ENCODE measurements at regions not wholly inside any gene's neighbourhood (a gene's known extent, or its start where the extent isn't known, plus 50 kb on each side); places are given as distances from the start of the nearest gene placed in this dataset.
"Not testable (repeated sequence)": the region's sequence is repeated elsewhere in the genome, so short reads cannot be mapped to it uniquely, and the experiment has no call there.

DNA sequence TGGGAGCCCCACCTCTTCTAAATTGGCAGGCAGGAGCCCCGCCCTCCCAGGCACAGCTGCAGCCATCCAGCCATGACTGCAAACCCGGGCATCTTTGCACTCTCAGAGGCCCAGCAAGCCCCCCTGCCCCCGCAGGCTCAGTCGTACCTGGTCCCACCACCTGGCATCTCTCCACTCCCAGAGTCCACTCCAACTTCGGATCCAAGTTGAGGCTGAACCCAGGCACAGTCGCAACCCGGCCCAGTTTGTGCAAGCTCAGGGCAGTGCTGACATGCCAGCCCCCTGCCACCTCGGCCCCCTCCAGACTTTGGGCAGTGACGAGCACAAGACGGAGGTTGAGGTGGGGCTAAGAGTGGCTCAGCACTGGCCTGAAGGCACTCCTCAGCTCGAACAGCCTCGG lies 632.4 kb downstream of the CWH43 start:
- TF ChIP-seq, protein P1, sequence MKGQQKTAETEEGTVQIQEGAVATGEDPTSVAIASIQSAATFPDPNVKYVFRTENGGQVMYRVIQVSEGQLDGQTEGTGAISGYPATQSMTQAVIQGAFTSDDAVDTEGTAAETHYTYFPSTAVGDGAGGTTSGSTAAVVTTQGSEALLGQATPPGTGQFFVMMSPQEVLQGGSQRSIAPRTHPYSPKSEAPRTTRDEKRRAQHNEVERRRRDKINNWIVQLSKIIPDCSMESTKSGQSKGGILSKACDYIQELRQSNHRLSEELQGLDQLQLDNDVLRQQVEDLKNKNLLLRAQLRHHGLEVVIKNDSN (IDR thresholded peaks at IDR 0.05; ENCODE audit: borderline replicate concordance, extremely low read length, insufficient read depth, low read depth, low read length): not testable (repeated sequence)
- not testable (repeated sequence) for TF ChIP-seq CHD4 (IDR thresholded peaks at IDR 0.05); POLR2A (IDR thresholded peaks at IDR 0.05; ENCODE audit: low read depth, low read length); POLR2AphosphoS5 (IDR thresholded peaks at IDR 0.05; ENCODE audit: low read length); SMC3 (IDR thresholded peaks at IDR 0.05; ENCODE audit: borderline replicate concordance, low read length); SPI1 (IDR thresholded peaks at IDR 0.05; ENCODE audit: borderline replicate concordance, insufficient read depth, low read depth, low read length); HCFC1 (IDR thresholded peaks at IDR 0.05; ENCODE audit: low read length); EGR1 (IDR thresholded peaks at IDR 0.05; ENCODE audit: borderline replicate concordance in 1 of 2, low read depth in 2 of 2, low read length in 2 of 2)
- TF ChIP-seq, protein P2, sequence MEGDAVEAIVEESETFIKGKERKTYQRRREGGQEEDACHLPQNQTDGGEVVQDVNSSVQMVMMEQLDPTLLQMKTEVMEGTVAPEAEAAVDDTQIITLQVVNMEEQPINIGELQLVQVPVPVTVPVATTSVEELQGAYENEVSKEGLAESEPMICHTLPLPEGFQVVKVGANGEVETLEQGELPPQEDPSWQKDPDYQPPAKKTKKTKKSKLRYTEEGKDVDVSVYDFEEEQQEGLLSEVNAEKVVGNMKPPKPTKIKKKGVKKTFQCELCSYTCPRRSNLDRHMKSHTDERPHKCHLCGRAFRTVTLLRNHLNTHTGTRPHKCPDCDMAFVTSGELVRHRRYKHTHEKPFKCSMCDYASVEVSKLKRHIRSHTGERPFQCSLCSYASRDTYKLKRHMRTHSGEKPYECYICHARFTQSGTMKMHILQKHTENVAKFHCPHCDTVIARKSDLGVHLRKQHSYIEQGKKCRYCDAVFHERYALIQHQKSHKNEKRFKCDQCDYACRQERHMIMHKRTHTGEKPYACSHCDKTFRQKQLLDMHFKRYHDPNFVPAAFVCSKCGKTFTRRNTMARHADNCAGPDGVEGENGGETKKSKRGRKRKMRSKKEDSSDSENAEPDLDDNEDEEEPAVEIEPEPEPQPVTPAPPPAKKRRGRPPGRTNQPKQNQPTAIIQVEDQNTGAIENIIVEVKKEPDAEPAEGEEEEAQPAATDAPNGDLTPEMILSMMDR (IDR thresholded peaks at IDR 0.05 in 2 of 3, conservative IDR thresholded peaks at IDR 0.05 in 1 of 3; ENCODE audit: control insufficient read depth in 2 of 3, extremely low read depth in 1 of 3, insufficient read depth in 1 of 3, low read depth in 3 of 3, low read length in 3 of 3): not testable (repeated sequence)
- TF ChIP-seq, protein P3, sequence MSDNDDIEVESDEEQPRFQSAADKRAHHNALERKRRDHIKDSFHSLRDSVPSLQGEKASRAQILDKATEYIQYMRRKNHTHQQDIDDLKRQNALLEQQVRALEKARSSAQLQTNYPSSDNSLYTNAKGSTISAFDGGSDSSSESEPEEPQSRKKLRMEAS (IDR thresholded peaks at IDR 0.05; ENCODE audit: low read depth, low read length): not testable (repeated sequence)
- TF ChIP-seq, protein P4, sequence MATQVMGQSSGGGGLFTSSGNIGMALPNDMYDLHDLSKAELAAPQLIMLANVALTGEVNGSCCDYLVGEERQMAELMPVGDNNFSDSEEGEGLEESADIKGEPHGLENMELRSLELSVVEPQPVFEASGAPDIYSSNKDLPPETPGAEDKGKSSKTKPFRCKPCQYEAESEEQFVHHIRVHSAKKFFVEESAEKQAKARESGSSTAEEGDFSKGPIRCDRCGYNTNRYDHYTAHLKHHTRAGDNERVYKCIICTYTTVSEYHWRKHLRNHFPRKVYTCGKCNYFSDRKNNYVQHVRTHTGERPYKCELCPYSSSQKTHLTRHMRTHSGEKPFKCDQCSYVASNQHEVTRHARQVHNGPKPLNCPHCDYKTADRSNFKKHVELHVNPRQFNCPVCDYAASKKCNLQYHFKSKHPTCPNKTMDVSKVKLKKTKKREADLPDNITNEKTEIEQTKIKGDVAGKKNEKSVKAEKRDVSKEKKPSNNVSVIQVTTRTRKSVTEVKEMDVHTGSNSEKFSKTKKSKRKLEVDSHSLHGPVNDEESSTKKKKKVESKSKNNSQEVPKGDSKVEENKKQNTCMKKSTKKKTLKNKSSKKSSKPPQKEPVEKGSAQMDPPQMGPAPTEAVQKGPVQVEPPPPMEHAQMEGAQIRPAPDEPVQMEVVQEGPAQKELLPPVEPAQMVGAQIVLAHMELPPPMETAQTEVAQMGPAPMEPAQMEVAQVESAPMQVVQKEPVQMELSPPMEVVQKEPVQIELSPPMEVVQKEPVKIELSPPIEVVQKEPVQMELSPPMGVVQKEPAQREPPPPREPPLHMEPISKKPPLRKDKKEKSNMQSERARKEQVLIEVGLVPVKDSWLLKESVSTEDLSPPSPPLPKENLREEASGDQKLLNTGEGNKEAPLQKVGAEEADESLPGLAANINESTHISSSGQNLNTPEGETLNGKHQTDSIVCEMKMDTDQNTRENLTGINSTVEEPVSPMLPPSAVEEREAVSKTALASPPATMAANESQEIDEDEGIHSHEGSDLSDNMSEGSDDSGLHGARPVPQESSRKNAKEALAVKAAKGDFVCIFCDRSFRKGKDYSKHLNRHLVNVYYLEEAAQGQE (IDR thresholded peaks at IDR 0.05; ENCODE audit: low read depth, low read length): not testable (repeated sequence)
- TF ChIP-seq, protein P5, sequence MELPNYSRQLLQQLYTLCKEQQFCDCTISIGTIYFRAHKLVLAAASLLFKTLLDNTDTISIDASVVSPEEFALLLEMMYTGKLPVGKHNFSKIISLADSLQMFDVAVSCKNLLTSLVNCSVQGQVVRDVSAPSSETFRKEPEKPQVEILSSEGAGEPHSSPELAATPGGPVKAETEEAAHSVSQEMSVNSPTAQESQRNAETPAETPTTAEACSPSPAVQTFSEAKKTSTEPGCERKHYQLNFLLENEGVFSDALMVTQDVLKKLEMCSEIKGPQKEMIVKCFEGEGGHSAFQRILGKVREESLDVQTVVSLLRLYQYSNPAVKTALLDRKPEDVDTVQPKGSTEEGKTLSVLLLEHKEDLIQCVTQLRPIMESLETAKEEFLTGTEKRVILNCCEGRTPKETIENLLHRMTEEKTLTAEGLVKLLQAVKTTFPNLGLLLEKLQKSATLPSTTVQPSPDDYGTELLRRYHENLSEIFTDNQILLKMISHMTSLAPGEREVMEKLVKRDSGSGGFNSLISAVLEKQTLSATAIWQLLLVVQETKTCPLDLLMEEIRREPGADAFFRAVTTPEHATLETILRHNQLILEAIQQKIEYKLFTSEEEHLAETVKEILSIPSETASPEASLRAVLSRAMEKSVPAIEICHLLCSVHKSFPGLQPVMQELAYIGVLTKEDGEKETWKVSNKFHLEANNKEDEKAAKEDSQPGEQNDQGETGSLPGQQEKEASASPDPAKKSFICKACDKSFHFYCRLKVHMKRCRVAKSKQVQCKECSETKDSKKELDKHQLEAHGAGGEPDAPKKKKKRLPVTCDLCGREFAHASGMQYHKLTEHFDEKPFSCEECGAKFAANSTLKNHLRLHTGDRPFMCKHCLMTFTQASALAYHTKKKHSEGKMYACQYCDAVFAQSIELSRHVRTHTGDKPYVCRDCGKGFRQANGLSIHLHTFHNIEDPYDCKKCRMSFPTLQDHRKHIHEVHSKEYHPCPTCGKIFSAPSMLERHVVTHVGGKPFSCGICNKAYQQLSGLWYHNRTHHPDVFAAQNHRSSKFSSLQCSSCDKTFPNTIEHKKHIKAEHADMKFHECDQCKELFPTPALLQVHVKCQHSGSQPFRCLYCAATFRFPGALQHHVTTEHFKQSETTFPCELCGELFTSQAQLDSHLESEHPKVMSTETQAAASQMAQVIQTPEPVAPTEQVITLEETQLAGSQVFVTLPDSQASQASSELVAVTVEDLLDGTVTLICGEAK (IDR thresholded peaks at IDR 0.05; ENCODE audit: borderline replicate concordance): not testable (repeated sequence)
